VCaP (cell line): ENCODE measurements at regions not wholly inside any gene's neighbourhood (a gene's known extent, or its start where the extent isn't known, plus 50 kb on each side); places are given as distances from the start of the nearest gene placed in this dataset.

Experiments used
- H3K27ac ChIP-seq: fragments of 450-650 bp; 2 replicates; pipeline ENCODE4 v1.5.1; 2017
- CTCF ChIP-seq: fragments of 450-650 bp; conservative IDR thresholded peaks from 2 replicates; pipeline ENCODE4 v1.5.1; 2017; ENCODE audit warnings: mild to moderate bottlenecking, moderate library complexity

GRCh38 chr9:90251316-90251715, 391.3 kb downstream of the DIRAS2 start:
- TF ChIP-seq CTCF, result no peak
- no peak overlapping the region for H3K27ac ChIP-seq

GRCh38 chr9:90256345-90256744, 386.3 kb downstream of the DIRAS2 start:
- no peak for TF ChIP-seq CTCF
- H3K27ac ChIP-seq, result no peak overlapping the region

GRCh38 chr9:90259311-90260246, 383.0 kb downstream of the DIRAS2 start:
- no peak for TF ChIP-seq CTCF
- no peak overlapping the region for H3K27ac ChIP-seq

- no peak for TF ChIP-seq CTCF
- H3K27ac ChIP-seq, result no peak overlapping the region
Measured at GRCh38 chr9:90261698-90262097, 380.9 kb downstream of the DIRAS2 start.

- TF ChIP-seq CTCF, result no peak
- no peak overlapping the region for H3K27ac ChIP-seq
Measured at GRCh38 chr9:90268613-90269012, 374.0 kb downstream of the DIRAS2 start.

GRCh38 chr9:90271707-90272106, 370.9 kb downstream of the DIRAS2 start:
- no peak overlapping the region for H3K27ac ChIP-seq
- no peak for TF ChIP-seq CTCF

GRCh38 chr9:90274725-90275124, 367.9 kb downstream of the DIRAS2 start:
- no peak for TF ChIP-seq CTCF

More at GRCh38 chr9:90274725-90275124, 367.9 kb downstream of the DIRAS2 start:
- no peak overlapping the region for H3K27ac ChIP-seq
